ENCODE measurements at regions not wholly inside any gene's neighbourhood (a gene's known extent, or its start where the extent isn't known, plus 50 kb on each side); places are given as distances from the start of the nearest gene placed in this dataset.
A peak's percentile ranks its signal among the peaks of the same experiment; 100 is the strongest.

- Mint-ChIP-seq H3K27me3 (ENCODE audit: low read depth in 3 of 3) (peaks cover 0 to 4% (median 1%) of the 10 kb centered on the region in 3 donors), H3K36me3 (no peaks in the 10 kb centered on the region), H3K9me3 (peaks cover 0 to 5% (median 0%) of the 10 kb centered on the region in 7 donors), H3K4me3 (no peak overlapping the region), H3K4me1 (peaks cover 1% of the 10 kb centered on the region), H3K27ac (no peak overlapping the region)
- no peak for TF ChIP-seq CTCF (IDR thresholded peaks at IDR 0.05)
- no peaks in the 10 kb centered on the region for H3K27me3 ChIP-seq (ENCODE audit: control insufficient read depth in 2 of 2, insufficient read depth in 2 of 2, low read length in 2 of 2)
- no peak overlapping the region for H3K4me3 ChIP-seq (replicated peaks in 1 of 3; ENCODE audit: low read depth in 2 of 3, low read length in 3 of 3)
- H3K9me3 ChIP-seq (replicated peaks in 1 of 2; ENCODE audit: control insufficient read depth in 1 of 2, insufficient read depth in 1 of 2, low read length in 2 of 2) = no peaks in the 10 kb centered on the region
- intact Hi-C loops (cut with micrococcal nuclease) = no loop called here
- H3K9ac ChIP-seq (ENCODE audit: insufficient read depth, low read length, poor library complexity, severe bottlenecking) = no peak overlapping the region
- no peak overlapping the region for H3K27ac ChIP-seq (ENCODE audit: low read depth in 1 of 2, low read length in 2 of 2)
- H4K20me1 ChIP-seq (ENCODE audit: insufficient read depth, low read length) = no peaks in the 10 kb centered on the region
- H3K4me2 ChIP-seq (replicated peaks; ENCODE audit: extremely low read depth, low read length, poor library complexity, severe bottlenecking) = no peak overlapping the region
- H2AFZ ChIP-seq (ENCODE audit: insufficient read depth, low read depth, low read length, poor library complexity, severe bottlenecking) = no peak overlapping the region
- no peaks in the 10 kb centered on the region for H3K4me1 ChIP-seq (ENCODE audit: control insufficient read depth in 1 of 2, insufficient read depth in 2 of 2, low read length in 2 of 2)
- no peaks in the 10 kb centered on the region for H3K36me3 ChIP-seq (replicated peaks in 1 of 2; ENCODE audit: control insufficient read depth in 1 of 2, insufficient read depth in 2 of 2, low read length in 2 of 2)
- no peak for DNase-seq
- no peaks in the 10 kb centered on the region for H3K79me2 ChIP-seq (ENCODE audit: insufficient read depth, low read length)
These were observed 562.4 kb downstream of the RNF144A start for GRCh38 chr2:7479603-7480002.

GRCh38 chr2:7480431-7480830 is 563.2 kb downstream of the RNF144A start:
- Histone ChIP-seq H3K4me1 (ENCODE audit: control insufficient read depth in 1 of 2, insufficient read depth in 2 of 2, low read length in 2 of 2) (no peaks in the 10 kb centered on the region), H3K9ac (ENCODE audit: insufficient read depth, low read length, poor library complexity, severe bottlenecking) (no peak overlapping the region), H3K79me2 (ENCODE audit: insufficient read depth, low read length) (no peaks in the 10 kb centered on the region), H3K9me3 (replicated peaks in 1 of 2; ENCODE audit: control insufficient read depth in 1 of 2, insufficient read depth in 1 of 2, low read length in 2 of 2) (no peaks in the 10 kb centered on the region), H3K27me3 (ENCODE audit: control insufficient read depth in 2 of 2, insufficient read depth in 2 of 2, low read length in 2 of 2) (no peaks in the 10 kb centered on the region), H3K4me3 (replicated peaks in 1 of 3; ENCODE audit: low read depth in 2 of 3, low read length in 3 of 3) (no peak overlapping the region), H3K4me2 (replicated peaks; ENCODE audit: extremely low read depth, low read length, poor library complexity, severe bottlenecking) (no peak overlapping the region), H3K36me3 (replicated peaks in 1 of 2; ENCODE audit: control insufficient read depth in 1 of 2, insufficient read depth in 2 of 2, low read length in 2 of 2) (no peaks in the 10 kb centered on the region), H4K20me1 (ENCODE audit: insufficient read depth, low read length) (no peaks in the 10 kb centered on the region), H2AFZ (ENCODE audit: insufficient read depth, low read depth, low read length, poor library complexity, severe bottlenecking) (no peak overlapping the region), H3K27ac (ENCODE audit: low read depth in 1 of 2, low read length in 2 of 2) (no peak overlapping the region)
- peaks cover 0 to 4% (median 0%) of the 10 kb centered on the region in 7 donors for H3K9me3 Mint-ChIP-seq
- intact Hi-C loops (cut with micrococcal nuclease) = no loop called here
- H3K27me3 Mint-ChIP-seq (ENCODE audit: low read depth in 3 of 3) = peaks cover 0 to 4% (median 1%) of the 10 kb centered on the region in 3 donors
- no peaks in the 10 kb centered on the region for H3K36me3 Mint-ChIP-seq
- no peak for DNase-seq
- peak overlapping the region in 1 of 7 donors; percentile 61 for H3K27ac Mint-ChIP-seq
- TF ChIP-seq CTCF (IDR thresholded peaks at IDR 0.05) = no peak
- peaks cover 1% of the 10 kb centered on the region for H3K4me1 Mint-ChIP-seq
- no peak overlapping the region for H3K4me3 Mint-ChIP-seq

Data from CD14-positive monocyte (primary cell).